ENCODE measurements at regions not wholly inside any gene's neighbourhood (a gene's known extent, or its start where the extent isn't known, plus 50 kb on each side); places are given as distances from the start of the nearest gene placed in this dataset.

DNA sequence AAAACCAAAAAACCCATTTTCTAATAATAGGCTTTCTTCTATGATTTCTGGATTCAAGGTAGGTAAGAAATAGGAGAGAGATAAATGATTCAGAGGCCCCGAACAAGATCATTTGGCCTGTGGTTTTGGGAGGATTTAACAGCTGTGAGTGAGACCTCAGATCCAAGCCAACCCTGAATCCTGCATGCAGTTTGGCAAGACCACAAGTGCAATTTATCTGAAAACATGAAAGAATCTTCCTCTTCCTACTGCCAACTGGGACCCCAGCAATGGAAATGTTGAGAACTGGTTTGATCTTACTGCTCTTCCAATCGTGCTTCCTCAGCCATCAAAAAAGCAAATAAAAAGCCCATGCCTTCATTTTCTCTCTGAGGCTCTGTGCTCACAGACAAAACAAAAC lies 519.7 kb upstream of the TBX3 start:
- Histone ChIP-seq H3K27me3 (no peaks in the 10 kb centered on the region), H3K4me1 (no peaks in the 10 kb centered on the region), H3K27ac (no peak overlapping the region), H3K9me3 (no peaks in the 10 kb centered on the region), H3K4me3 (no peak overlapping the region), H3K36me3 (no peaks in the 10 kb centered on the region)
- no peak for ATAC-seq (ENCODE audit: low FRiP score in 2 of 2)
- TF ChIP-seq POLR2A (IDR thresholded peaks at IDR 0.05) (no peak), POLR2AphosphoS5 (IDR thresholded peaks at IDR 0.05) (no peak), EP300 (IDR thresholded peaks at IDR 0.05) (no peak)
- TF ChIP-seq, protein P1, sequence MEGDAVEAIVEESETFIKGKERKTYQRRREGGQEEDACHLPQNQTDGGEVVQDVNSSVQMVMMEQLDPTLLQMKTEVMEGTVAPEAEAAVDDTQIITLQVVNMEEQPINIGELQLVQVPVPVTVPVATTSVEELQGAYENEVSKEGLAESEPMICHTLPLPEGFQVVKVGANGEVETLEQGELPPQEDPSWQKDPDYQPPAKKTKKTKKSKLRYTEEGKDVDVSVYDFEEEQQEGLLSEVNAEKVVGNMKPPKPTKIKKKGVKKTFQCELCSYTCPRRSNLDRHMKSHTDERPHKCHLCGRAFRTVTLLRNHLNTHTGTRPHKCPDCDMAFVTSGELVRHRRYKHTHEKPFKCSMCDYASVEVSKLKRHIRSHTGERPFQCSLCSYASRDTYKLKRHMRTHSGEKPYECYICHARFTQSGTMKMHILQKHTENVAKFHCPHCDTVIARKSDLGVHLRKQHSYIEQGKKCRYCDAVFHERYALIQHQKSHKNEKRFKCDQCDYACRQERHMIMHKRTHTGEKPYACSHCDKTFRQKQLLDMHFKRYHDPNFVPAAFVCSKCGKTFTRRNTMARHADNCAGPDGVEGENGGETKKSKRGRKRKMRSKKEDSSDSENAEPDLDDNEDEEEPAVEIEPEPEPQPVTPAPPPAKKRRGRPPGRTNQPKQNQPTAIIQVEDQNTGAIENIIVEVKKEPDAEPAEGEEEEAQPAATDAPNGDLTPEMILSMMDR (IDR thresholded peaks at IDR 0.05) = no peak
- WGBS, 2 donors = 51 to 65% methylated on average over 2 of the region's 2 CpGs
- DNase-seq = no peak

DNA sequence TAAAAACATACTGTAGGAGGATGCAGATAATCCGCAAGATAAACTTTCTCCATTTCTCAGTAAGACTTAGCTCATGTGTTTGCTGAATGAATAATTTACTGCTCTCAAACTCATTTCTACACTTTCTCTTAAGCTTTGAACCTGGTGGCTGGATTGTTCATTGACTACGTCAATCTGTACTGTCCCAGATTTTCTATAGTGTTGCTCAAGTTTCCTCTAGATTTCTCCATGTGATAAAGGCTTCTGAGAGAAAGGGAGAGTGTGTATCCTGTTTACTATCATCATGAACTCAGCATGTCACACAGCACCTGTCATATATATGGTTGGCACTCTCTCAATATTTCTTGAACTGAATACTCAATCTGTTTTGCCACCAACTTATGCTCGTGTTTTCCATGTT lies 518.0 kb upstream of the TBX3 start:
- no peaks in the 10 kb centered on the region for H3K36me3 ChIP-seq
- H3K27ac ChIP-seq = no peak overlapping the region
- H3K9me3 ChIP-seq = no peaks in the 10 kb centered on the region
- no peak for TF ChIP-seq POLR2AphosphoS5 (IDR thresholded peaks at IDR 0.05)
- no peaks in the 10 kb centered on the region for H3K27me3 ChIP-seq
- ATAC-seq (ENCODE audit: low FRiP score in 2 of 2) = no peak
- 68 to 69% methylated on average over 3 of the region's 3 CpGs for WGBS, 2 donors
- DNase-seq = no peak
- no peak overlapping the region for H3K4me3 ChIP-seq
- H3K4me1 ChIP-seq = no peaks in the 10 kb centered on the region

DNA sequence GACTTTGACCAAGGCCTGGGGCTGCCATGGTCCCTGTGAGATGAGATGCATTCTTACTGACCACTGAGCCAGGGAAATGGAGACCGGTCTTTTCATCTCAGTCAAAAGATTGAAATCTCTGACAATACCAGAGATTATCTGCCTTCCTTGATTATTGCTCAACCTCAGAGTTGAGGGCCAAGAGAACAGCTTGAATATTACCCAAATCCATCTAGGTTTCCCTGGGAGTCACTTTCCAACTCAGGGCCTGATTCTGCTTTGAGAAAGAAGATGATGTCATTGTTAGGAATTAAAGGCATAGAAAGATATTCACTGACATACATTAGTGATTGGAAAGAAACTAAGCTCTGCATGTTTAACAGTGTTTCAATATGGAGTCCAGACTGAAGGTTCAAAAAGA lies 515.9 kb upstream of the TBX3 start:
- no peaks in the 10 kb centered on the region for H3K27me3 ChIP-seq
- DNase-seq (no peak), ATAC-seq (ENCODE audit: low FRiP score in 2 of 2) (peak in 1 of 2 donors; percentile 77)
- no peaks in the 10 kb centered on the region for H3K9me3 ChIP-seq
- no peaks in the 10 kb centered on the region for H3K36me3 ChIP-seq
- H3K4me3 ChIP-seq = no peak overlapping the region
- WGBS, 2 donors = 67 to 100% methylated on average over 1 of the region's 1 CpG
- TF ChIP-seq POLR2AphosphoS5 (IDR thresholded peaks at IDR 0.05) (no peak), EP300 (IDR thresholded peaks at IDR 0.05) (no peak), POLR2A (IDR thresholded peaks at IDR 0.05) (no peak)
- TF ChIP-seq, protein P1 (IDR thresholded peaks at IDR 0.05) = no peak
- no peak overlapping the region for H3K27ac ChIP-seq
- no peaks in the 10 kb centered on the region for H3K4me1 ChIP-seq

DNA sequence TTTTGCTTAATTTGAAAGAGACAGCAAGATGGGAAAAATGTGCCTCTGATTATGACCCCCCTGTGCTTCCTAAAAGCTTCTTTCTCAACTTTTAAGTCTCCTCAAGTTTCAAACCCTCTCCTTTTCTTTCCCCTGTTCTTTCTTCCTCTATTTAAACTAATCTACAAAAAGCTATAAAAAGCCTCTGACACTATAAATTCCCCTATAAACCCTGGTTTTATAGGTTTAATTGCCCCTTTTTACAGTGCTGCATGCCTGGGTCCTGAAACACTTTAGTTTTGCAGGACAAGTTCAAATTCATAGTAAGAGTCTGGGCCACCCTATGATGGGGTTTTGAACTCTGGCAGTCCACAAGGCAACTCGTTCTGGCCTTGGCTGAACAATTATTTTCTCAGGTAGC lies 510.9 kb upstream of the TBX3 start:
- 80 to 90% methylated on average over 1 of the region's 1 CpG for WGBS, 2 donors
- Histone ChIP-seq H3K27ac (no peak overlapping the region), H3K4me1 (no peaks in the 10 kb centered on the region), H3K27me3 (no peaks in the 10 kb centered on the region), H3K9me3 (no peaks in the 10 kb centered on the region), H3K4me3 (no peak overlapping the region), H3K36me3 (no peaks in the 10 kb centered on the region)
- ATAC-seq (ENCODE audit: low FRiP score in 2 of 2) = no peak
- no peak for DNase-seq
- TF ChIP-seq POLR2AphosphoS5 (IDR thresholded peaks at IDR 0.05) = no peak
- no peak for TF ChIP-seq EP300 (IDR thresholded peaks at IDR 0.05)
- no peak for TF ChIP-seq POLR2A (IDR thresholded peaks at IDR 0.05)
- TF ChIP-seq, protein P1 (IDR thresholded peaks at IDR 0.05) = no peak

DNA sequence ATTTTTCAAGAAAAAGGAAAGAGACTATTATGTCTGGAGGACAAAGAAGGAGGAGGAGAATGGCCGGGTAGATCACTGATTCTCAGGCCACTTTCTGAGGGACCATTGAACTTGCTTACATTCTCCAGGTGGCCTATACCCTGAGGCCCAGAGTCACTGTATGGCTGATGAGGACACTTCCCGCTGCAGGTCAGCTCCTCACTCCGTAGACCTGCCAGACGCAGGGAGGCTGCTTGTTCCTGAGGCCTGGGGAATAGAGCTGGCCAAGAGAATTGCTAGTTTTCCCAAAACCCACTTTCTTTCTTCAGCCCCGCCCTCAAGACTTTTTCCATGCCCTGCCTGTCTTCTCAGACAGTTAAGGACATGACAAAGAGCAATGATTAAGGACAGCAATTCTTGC lies 510.5 kb upstream of the TBX3 start:
- no peaks in the 10 kb centered on the region for H3K36me3 ChIP-seq
- ATAC-seq (ENCODE audit: low FRiP score in 2 of 2) (no peak), DNase-seq (no peak)
- H3K4me3 ChIP-seq = no peak overlapping the region
- 84 to 85% methylated on average over 5 of the region's 5 CpGs for WGBS, 2 donors
- no peaks in the 10 kb centered on the region for H3K4me1 ChIP-seq
- TF ChIP-seq, protein P1 (IDR thresholded peaks at IDR 0.05) = no peak
- TF ChIP-seq EP300 (IDR thresholded peaks at IDR 0.05) = no peak
- no peak overlapping the region for H3K27ac ChIP-seq
- H3K9me3 ChIP-seq = no peaks in the 10 kb centered on the region
- no peaks in the 10 kb centered on the region for H3K27me3 ChIP-seq

All from upper lobe of left lung (tissue), 6 donors.